ENCODE measurements at regions not wholly inside any gene's neighbourhood (a gene's known extent, or its start where the extent isn't known, plus 50 kb on each side); places are given as distances from the start of the nearest gene placed in this dataset.

DNA sequence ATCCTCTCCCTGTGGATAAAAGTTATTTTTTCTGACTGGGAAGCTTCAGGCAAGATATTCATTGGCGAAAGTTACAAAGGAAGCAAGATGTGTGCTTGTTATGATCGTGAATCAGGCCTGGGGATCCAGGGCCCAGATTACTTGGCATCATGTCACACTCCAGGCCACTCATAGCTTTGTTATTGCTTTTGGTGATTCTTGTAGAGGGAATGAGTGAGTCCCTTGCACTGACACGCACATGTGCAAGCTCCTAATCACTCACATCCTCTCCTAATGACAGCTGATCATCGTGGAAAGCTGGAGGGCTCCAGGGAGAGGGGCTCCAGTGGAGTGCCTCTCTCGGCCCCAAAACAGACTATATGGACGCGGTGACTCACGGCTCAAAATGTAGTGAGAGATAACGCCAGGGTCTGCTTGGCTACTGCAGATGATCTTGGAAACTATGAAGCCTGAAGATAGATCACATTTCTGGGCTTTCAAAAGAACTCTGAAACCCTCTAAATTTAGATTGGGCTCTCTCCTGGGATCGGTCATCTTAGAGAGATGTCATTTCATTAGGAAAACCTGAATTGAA lies 481.1 kb upstream of the USP24 start:
- ATAC-seq (replicated peaks in 1 of 2) (no peak), DNase-seq (no peak)
- H3K4me1 Mint-ChIP-seq (ENCODE audit: low read depth): no peaks in the 10 kb centered on the region
- H3K9me3 Mint-ChIP-seq: no peaks in the 10 kb centered on the region
- no peak overlapping the region for H3K27ac Mint-ChIP-seq
- H3K27me3 Mint-ChIP-seq (ENCODE audit: low read depth): no peaks in the 10 kb centered on the region
- no peak overlapping the region for H3K4me3 Mint-ChIP-seq
- no peaks in the 10 kb centered on the region for H3K36me3 Mint-ChIP-seq (ENCODE audit: insufficient read depth in 2 of 2)

DNA sequence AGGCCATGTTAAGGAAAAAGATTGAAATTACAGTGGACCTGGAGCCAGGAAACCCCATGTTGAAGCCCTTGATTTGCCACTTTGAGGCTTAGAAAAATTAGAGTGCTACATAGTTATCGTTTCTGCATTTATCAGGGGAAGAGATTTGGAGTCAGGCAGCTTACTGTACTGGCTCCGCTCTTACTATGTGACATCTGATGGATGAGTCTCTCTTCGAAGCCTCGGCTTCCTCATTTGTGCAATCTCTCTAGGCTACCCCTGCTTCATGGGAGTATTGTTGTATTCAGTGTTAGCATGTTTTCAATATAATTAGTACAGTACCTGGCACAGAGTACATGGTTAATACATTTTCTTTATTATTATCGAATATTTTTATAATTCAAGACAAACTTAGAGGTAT lies 480.4 kb upstream of the USP24 start:
- no peak overlapping the region for H3K27ac Mint-ChIP-seq
- no peak for ATAC-seq (replicated peaks in 1 of 2)

DNA sequence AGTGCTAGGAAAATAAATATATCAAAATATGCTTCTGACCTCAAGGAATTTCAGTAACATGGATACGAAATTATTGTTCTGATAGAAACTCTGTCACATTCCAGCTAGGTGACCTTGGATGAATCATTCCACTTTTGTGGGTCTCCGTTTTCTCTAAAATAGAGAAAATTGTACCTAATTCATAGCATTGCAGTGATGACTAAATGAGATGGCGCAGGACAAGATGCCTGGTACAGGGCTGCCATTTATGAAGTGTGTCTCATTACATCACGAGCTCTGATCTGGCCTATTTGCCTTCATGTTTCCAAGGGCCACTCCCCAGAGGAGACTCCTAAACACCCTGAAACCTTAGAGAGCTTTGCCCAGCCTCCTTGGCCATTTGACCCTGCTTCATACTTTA lies 480.0 kb upstream of the USP24 start:
- no peak for ATAC-seq (replicated peaks in 1 of 2)
- no peaks in the 10 kb centered on the region for H3K27me3 Mint-ChIP-seq (ENCODE audit: low read depth)
- H3K9me3 Mint-ChIP-seq: no peaks in the 10 kb centered on the region
- no peak for DNase-seq
- no peaks in the 10 kb centered on the region for H3K36me3 Mint-ChIP-seq (ENCODE audit: insufficient read depth in 2 of 2)
- no peak overlapping the region for H3K27ac Mint-ChIP-seq
- H3K4me3 Mint-ChIP-seq: no peak overlapping the region
- H3K4me1 Mint-ChIP-seq (ENCODE audit: low read depth): no peaks in the 10 kb centered on the region

More for the DNA sequence above, 480.4 kb upstream of the USP24 start:
- H3K36me3 Mint-ChIP-seq (ENCODE audit: insufficient read depth in 2 of 2): no peaks in the 10 kb centered on the region
- H3K4me1 Mint-ChIP-seq (ENCODE audit: low read depth): no peaks in the 10 kb centered on the region
- no peaks in the 10 kb centered on the region for H3K27me3 Mint-ChIP-seq (ENCODE audit: low read depth)
- no peaks in the 10 kb centered on the region for H3K9me3 Mint-ChIP-seq
- no peak for DNase-seq
- H3K4me3 Mint-ChIP-seq: no peak overlapping the region

DNA sequence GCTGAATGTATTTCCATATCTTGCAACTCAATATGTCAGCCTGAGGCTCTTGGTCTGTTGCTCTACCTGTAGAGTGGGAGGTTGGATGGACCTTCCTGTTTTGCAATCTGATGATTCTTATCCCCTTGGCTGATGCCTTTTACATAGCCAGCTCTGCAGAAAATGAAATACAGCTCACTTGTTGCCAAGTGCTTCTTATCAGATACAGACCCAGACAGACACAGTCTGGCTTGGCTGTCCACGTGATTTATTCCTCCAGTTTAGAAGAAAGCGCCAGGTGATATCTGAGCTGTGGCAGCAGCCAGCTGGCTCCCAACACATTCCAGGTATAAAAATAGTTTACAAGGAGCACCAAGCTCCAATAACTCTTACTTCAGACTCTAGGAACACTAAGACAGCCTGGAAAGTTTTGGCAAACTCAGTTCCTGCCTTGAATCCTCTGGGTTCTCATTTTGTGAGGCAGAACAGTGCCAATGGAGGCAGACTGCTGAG lies 479.2 kb upstream of the USP24 start:
- Mint-ChIP-seq H3K36me3 (ENCODE audit: insufficient read depth in 2 of 2) (no peaks in the 10 kb centered on the region), H3K9me3 (no peaks in the 10 kb centered on the region), H3K4me3 (no peak overlapping the region), H3K27ac (no peak overlapping the region), H3K27me3 (ENCODE audit: low read depth) (no peaks in the 10 kb centered on the region), H3K4me1 (ENCODE audit: low read depth) (no peaks in the 10 kb centered on the region)
- no peak for ATAC-seq (replicated peaks in 1 of 2)
- DNase-seq: no peak

DNA sequence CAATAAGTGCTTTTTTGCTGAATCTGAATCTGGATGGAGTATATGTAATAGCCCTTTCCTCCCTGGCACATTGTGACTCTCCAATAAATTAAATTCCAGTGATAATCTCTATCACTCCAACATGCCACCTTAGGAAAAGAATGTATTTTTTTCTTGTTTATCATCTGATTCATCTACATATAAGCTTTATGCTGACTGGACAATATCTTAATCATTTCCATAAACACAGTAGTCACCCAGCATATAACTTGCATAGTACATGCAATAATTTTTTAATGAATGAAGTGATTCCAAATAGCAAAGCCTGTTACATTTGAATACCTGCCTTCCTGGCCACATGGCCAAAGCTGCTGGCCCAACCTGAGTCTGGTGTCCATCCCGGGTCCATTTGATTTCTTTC lies 477.6 kb upstream of the USP24 start:
- DNase-seq: no peak
- Mint-ChIP-seq H3K36me3 (ENCODE audit: insufficient read depth in 2 of 2) (no peaks in the 10 kb centered on the region), H3K27ac (no peak overlapping the region), H3K9me3 (no peaks in the 10 kb centered on the region), H3K4me3 (no peak overlapping the region), H3K27me3 (ENCODE audit: low read depth) (no peaks in the 10 kb centered on the region), H3K4me1 (ENCODE audit: low read depth) (no peaks in the 10 kb centered on the region)
- ATAC-seq (replicated peaks in 1 of 2): no peak

DNA sequence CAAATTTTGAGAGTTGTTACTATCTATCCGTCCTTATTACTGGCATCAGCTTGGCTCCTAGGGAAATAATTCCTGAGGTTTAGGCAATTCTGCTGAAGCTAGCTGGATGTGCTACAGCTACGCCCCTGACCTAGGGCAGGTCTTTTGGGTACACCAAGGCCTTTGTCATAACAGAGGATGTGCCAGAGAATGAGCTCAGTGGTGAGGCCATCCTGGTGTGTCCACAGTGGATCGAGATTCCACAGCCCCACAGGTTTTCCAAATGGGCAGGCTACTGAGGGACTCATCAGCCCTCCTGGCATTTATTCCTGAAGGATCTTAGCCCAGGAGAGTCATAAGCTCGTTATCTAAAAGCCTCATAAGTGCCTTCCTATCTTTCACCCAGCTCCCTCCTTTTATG lies 475.2 kb upstream of the USP24 start:
- Mint-ChIP-seq H3K4me1 (ENCODE audit: low read depth) (no peaks in the 10 kb centered on the region), H3K27me3 (ENCODE audit: low read depth) (no peaks in the 10 kb centered on the region), H3K4me3 (no peak overlapping the region), H3K9me3 (no peaks in the 10 kb centered on the region), H3K27ac (no peak overlapping the region), H3K36me3 (ENCODE audit: insufficient read depth in 2 of 2) (no peaks in the 10 kb centered on the region)
- ATAC-seq (replicated peaks in 1 of 2) (no peak), DNase-seq (no peak)

DNA sequence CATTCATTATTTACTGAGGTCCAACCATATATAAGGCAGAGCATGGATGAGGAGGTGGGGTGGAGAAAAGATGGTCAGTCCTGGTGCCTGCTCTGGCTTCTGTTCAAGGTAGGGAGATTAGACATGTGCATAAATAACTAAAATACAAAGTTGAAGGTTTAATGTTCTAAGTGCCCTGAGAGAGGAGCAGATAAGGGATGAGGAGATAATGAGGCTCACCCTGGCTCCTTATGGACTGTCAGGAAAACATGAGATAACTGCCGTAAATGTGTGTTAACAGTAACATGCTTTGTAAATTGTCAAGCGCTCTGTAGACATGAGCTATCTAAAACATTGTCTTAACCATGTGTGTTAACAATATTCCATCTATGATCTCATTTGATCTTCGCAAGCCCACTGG lies 474.6 kb upstream of the USP24 start:
- H3K27ac Mint-ChIP-seq: no peak overlapping the region
- H3K9me3 Mint-ChIP-seq: no peaks in the 10 kb centered on the region
- H3K27me3 Mint-ChIP-seq (ENCODE audit: low read depth): no peaks in the 10 kb centered on the region
- H3K36me3 Mint-ChIP-seq (ENCODE audit: insufficient read depth in 2 of 2): no peaks in the 10 kb centered on the region
- ATAC-seq (replicated peaks in 1 of 2) (no peak), DNase-seq (no peak)
- H3K4me3 Mint-ChIP-seq: no peak overlapping the region
- H3K4me1 Mint-ChIP-seq (ENCODE audit: low read depth): no peaks in the 10 kb centered on the region

DNA sequence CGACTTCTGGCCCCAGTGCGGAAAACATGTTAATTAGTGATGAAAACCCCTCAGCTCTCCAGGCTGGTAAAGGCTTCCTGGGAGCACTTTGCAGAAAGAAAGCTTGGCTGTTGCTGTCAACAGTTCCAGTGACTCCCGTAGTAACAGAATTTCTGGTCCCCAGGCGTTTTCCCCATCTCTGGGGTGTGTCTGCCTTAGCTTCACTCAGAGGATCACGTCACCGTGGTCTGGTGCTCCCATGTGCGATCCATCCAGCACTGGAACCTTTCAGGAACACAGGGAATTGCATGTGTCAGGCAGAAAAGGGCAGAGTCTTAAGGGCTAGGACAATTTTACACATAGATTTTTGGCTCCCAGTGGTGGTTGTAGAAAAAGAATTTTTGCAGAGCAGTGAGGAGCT lies 470.4 kb upstream of the USP24 start:
- peaks cover 0 to 3% of the 10 kb centered on the region in 2 donors for H3K9me3 Mint-ChIP-seq
- no peaks in the 10 kb centered on the region for H3K27me3 Mint-ChIP-seq (ENCODE audit: low read depth)
- no peaks in the 10 kb centered on the region for H3K36me3 Mint-ChIP-seq (ENCODE audit: insufficient read depth in 2 of 2)
- ATAC-seq (replicated peaks in 1 of 2) (no peak), DNase-seq (no peak)
- no peaks in the 10 kb centered on the region for H3K4me1 Mint-ChIP-seq (ENCODE audit: low read depth)
- no peak overlapping the region for H3K27ac Mint-ChIP-seq
- H3K4me3 Mint-ChIP-seq: no peak overlapping the region

DNA sequence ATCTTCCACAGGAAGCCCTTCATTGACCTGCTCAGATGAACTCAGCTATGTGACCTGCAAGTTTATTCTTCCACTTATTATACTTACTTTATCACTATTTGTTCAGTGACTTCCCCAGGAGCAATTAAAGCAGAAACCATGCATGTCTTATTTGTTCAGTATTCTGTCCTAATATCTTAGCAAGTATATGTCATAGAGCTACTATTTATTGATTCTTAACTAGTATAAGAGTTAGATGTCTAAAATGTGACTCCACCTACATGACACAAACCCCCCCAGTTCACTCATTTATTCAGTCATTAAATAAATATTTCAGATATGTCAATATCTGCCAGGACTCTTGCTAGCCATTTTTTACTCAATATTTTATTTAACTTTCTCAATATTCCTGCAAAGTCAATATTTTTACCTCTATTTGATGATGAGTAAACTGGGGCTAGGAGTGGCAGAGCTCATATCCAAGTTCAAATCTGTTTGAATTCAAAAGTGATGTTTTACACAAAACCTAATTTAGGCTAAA lies 469.0 kb upstream of the USP24 start:
- no peak overlapping the region for H3K27ac Mint-ChIP-seq
- peaks cover 0 to 3% of the 10 kb centered on the region in 2 donors for H3K9me3 Mint-ChIP-seq
- ATAC-seq (replicated peaks in 1 of 2) (no peak), DNase-seq (no peak)
- H3K27me3 Mint-ChIP-seq (ENCODE audit: low read depth): no peaks in the 10 kb centered on the region
- no peaks in the 10 kb centered on the region for H3K4me1 Mint-ChIP-seq (ENCODE audit: low read depth)
- H3K36me3 Mint-ChIP-seq (ENCODE audit: insufficient read depth in 2 of 2): no peaks in the 10 kb centered on the region
- no peak overlapping the region for H3K4me3 Mint-ChIP-seq

DNA sequence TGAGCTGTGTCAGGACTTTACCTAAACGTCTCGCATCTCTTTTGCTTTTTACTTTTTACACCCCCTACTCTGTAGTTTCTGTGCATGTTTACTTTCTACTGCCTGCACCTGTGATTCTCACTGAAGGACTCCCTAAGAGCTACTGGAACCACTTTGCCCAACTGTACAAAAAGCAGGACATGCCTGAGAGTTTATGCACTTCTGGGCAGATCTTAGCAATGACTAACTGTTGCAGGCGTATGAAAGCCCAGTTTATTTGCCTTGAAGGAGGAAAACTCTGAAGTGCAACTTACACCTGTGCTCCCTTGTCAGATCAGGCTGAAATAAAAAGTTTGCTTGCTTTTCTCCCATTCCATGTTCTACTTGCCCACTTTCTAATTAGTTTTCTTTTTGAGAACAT lies 467.0 kb upstream of the USP24 start:
- Mint-ChIP-seq H3K4me1 (ENCODE audit: low read depth) (no peaks in the 10 kb centered on the region), H3K27me3 (ENCODE audit: low read depth) (peaks cover 7% of the 10 kb centered on the region), H3K9me3 (peaks cover 0 to 3% of the 10 kb centered on the region in 2 donors), H3K4me3 (no peak overlapping the region), H3K27ac (no peak overlapping the region), H3K36me3 (ENCODE audit: insufficient read depth in 2 of 2) (no peaks in the 10 kb centered on the region)
- no peak for DNase-seq
- ATAC-seq (replicated peaks in 1 of 2): no peak

DNA sequence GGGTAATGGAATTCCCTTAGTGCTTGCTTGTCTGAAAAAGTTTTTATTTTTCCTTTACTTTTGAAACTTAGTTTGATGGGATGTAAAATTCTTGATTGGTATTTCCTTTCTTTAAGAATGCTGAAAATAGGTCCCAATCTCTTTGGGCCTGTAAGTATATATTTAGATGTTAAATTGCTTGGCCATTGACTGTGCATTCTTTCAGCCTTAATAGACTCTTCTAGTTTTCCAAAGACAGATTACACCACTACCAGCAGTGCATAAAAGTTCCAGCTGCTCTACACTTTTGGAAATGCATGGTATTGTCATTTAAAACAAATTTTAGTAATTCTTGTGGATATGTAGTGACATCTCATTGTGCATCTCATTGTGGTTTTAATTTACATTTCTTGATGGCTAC lies 464.8 kb upstream of the USP24 start:
- DNase-seq (no peak), ATAC-seq (replicated peaks in 1 of 2) (no peak)
- Mint-ChIP-seq H3K4me1 (ENCODE audit: low read depth) (no peaks in the 10 kb centered on the region), H3K9me3 (peaks cover 0 to 3% of the 10 kb centered on the region in 2 donors), H3K27me3 (ENCODE audit: low read depth) (peaks cover 7% of the 10 kb centered on the region), H3K27ac (no peak overlapping the region), H3K4me3 (no peak overlapping the region), H3K36me3 (ENCODE audit: insufficient read depth in 2 of 2) (no peaks in the 10 kb centered on the region)

DNA sequence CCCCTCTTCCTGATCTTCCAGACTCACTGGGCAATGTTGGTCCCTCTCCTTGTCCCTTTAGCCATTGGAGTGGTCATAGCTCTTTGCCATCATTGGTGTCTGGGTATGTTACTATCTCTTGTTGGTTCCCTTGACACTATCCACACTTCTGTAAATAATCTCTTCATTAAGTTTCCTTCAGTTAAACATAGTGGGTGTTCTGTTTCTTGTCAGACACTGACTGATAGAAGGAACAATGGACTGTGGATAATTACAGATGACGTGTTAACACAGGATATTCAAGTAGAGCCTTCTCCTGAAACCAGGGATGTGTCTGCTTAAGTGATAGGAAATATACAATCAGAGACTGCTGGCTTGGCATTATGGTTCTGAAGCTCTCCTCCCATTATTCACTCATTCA lies 458.3 kb upstream of the USP24 start:
- no peak for DNase-seq
- Mint-ChIP-seq H3K36me3 (ENCODE audit: insufficient read depth in 2 of 2) (no peaks in the 10 kb centered on the region), H3K4me3 (no peak overlapping the region), H3K27ac (no peak overlapping the region), H3K27me3 (ENCODE audit: low read depth) (peaks cover 1% of the 10 kb centered on the region), H3K4me1 (ENCODE audit: low read depth) (no peaks in the 10 kb centered on the region), H3K9me3 (no peaks in the 10 kb centered on the region)
- ATAC-seq (replicated peaks in 1 of 2): no peak

DNA sequence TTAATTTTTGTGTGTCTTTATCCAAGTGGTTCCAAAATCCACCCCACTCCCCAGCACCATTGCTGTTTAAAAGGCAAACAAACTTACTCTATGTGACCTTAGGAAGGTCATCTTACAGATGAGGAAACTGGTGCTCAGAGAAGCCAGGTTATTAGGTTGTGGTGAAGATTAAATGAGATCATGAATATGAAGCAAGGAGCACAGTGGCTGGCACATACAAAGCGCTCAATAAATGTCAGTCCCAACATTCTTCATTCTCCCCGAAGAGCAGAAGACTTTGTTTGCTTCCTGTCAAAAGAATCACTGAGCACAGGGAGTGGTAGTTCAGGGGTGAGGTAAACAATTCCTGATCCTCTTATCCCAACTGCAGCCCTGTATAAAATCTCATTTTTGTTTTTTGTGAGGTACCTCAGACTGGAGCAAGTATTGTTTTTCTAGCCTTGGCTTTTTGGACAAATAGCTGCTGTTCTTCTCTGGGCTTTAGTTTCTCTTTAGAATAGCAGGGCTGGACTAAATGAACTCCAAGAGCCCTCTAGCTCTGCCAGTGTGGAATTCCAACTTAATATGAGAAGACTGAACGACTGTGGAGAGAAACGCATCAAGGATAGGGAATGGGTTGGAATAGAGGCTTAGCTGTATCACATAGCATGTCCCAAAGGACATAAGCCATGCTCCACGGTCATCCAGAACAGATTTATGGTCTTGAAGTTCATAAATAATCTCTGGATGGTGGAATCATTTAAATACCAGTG lies 455.3 kb upstream of the USP24 start:
- no peaks in the 10 kb centered on the region for H3K27me3 Mint-ChIP-seq (ENCODE audit: low read depth)
- H3K4me3 Mint-ChIP-seq: no peak overlapping the region
- no peak overlapping the region for H3K27ac Mint-ChIP-seq
- no peaks in the 10 kb centered on the region for H3K36me3 Mint-ChIP-seq (ENCODE audit: insufficient read depth in 2 of 2)
- H3K9me3 Mint-ChIP-seq: peaks cover 0 to 2% of the 10 kb centered on the region in 2 donors
- H3K4me1 Mint-ChIP-seq (ENCODE audit: low read depth): no peaks in the 10 kb centered on the region
- DNase-seq (no peak), ATAC-seq (replicated peaks in 1 of 2) (no peak)

DNA sequence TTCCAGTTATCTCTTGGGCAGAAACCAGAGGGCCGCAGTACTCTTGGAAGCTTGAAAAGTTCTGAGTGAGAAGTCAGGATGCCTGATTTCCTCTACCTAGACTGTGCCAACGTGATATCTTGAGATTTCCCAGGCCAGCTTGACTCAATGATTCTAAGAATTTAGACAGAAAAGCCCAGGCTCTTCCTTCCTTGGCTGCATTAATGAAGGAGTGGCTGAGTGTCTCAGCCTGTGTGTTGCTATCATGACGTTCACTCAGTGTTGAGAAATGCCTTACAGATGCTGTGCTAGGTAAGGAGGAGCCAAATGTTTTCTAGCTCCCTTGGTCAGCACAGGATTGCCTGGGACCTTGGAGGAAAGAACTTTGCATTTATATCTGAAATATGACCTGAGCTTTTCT lies 454.1 kb upstream of the USP24 start:
- Mint-ChIP-seq H3K9me3 (peaks cover 1 to 2% of the 10 kb centered on the region in 2 donors), H3K27ac (no peak overlapping the region)

More for the DNA sequence above, 454.1 kb upstream of the USP24 start:
- Mint-ChIP-seq H3K4me1 (ENCODE audit: low read depth) (no peaks in the 10 kb centered on the region), H3K4me3 (no peak overlapping the region), H3K36me3 (ENCODE audit: insufficient read depth in 2 of 2) (no peaks in the 10 kb centered on the region), H3K27me3 (ENCODE audit: low read depth) (no peaks in the 10 kb centered on the region)
- ATAC-seq (replicated peaks in 1 of 2) (no peak), DNase-seq (no peak)

Data from activated T-cell treated with anti-CD3 and anti-CD28 coated beads, Interleukin-2, amount 50 U/mL, for 72 hours (primary cell).